MM.1S (cell line): ENCODE measurements at regions not wholly inside any gene's neighbourhood (a gene's known extent, or its start where the extent isn't known, plus 50 kb on each side); places are given as distances from the start of the nearest gene placed in this dataset.

Source experiments
- CTCF ChIP-seq: fragments of 300-600 bp; sonication (generic); IDR thresholded peaks from 2 replicates; pipeline ENCODE4 v1.5.1; 2016; ENCODE audit warnings: antibody characterized with exemption, low read length, mixed read lengths
- EZH2 ChIP-seq: fragments of 300-600 bp; sonication (generic); optimal IDR thresholded peaks from 2 replicates; pipeline ENCODE3; 2017; ENCODE audit warnings: low read depth, mild to moderate bottlenecking, antibody characterized with exemption, low read length, mixed read lengths
- EZH2phosphoT487 ChIP-seq: fragments of 300-600 bp; sonication (generic); IDR thresholded peaks from 2 replicates; pipeline ENCODE4 v1.6.1; 2018; ENCODE audit warnings: antibody characterized with exemption, low read length

GRCh38 chr1:55313903-55314302, 98.7 kb upstream of the USP24 start:
- TF ChIP-seq CTCF = no peak
- no peak for TF ChIP-seq EZH2phosphoT487
- no peak for TF ChIP-seq EZH2
